T-helper 1 cell treated with Interleukin-12 subunit alpha and Interleukin-12 subunit beta and Interleukin-4 antibody, amounts not matched to agents 30 ng/mL and 1 ng/mL, for 36 hours (primary cell): ENCODE measurements at regions not wholly inside any gene's neighbourhood (a gene's known extent, or its start where the extent isn't known, plus 50 kb on each side); places are given as distances from the start of the nearest gene placed in this dataset.
"Not testable (repeated sequence)": the region's sequence is repeated elsewhere in the genome, so short reads cannot be mapped to it uniquely, and the experiment has no call there.

Experiments
- intact Hi-C: fragments of 100-400 bp; cut with micrococcal nuclease; formaldehyde crosslinking; loops from one replicate; pipeline ENCODE4 v1.15.1; 2024

- intact Hi-C loops, result loop anchor here (10.0 kb wide), 1 partner anchor 104 kb away; the partner anchor contains the start of gene C15orf39
These were observed 77.3 kb downstream of the PPCDC start for GRCh38 chr15:75100679-75101078.

DNA sequence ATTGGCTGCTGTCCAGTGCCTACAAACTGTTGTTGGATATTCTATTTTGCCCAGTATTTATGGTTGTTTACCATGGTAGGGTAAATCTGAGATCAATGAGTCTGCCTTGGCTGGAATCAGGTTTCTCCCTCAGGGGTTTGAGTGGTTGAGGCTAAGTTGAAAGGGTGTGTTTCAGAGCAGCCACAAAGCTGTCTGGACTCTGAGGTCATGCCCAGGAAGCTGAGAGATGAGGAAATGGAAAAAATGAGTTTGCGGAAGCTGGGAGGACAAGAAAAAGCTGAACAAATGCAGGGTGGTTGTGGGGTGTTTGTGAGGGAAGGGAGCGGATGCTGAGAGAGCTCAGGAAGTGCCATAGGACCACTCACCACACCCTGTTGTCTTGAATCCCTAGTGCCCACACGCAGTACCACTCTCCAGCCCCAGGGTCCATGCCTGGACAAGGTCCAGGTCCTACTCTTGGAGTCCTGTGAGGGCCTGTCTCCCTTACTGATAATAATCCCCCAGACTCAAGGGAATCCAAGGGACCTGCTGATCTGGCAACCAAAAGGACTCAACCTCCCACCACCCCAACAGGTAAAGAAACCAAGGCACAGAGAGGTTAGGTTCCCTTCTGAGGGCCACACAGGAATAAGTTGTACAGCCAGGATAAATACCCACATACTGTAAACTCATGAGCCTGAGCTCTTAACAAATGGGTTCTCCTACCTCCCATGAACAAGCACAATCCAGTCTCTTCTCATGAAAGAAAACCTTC lies 81.6 kb downstream of the PPCDC start:
- intact Hi-C loops, result loop anchor here (10.0 kb wide), 1 partner anchor 100 kb away; the partner anchor contains the start of gene C15orf39

- intact Hi-C loops, result loop anchor here (10.0 kb wide), 1 partner anchor 97 kb away; the partner anchor contains the start of gene C15orf39
These were observed 84.1 kb downstream of the PPCDC start for GRCh38 chr15:75107516-75107907.

GRCh38 chr15:75107908-75108838 lies 84.8 kb downstream of the PPCDC start:
- intact Hi-C loops, result loop anchor here (1.0 to 10.0 kb wide), 4 partner anchors 23 to 97 kb away; partner anchors contain the start of gene C15orf39

DNA sequence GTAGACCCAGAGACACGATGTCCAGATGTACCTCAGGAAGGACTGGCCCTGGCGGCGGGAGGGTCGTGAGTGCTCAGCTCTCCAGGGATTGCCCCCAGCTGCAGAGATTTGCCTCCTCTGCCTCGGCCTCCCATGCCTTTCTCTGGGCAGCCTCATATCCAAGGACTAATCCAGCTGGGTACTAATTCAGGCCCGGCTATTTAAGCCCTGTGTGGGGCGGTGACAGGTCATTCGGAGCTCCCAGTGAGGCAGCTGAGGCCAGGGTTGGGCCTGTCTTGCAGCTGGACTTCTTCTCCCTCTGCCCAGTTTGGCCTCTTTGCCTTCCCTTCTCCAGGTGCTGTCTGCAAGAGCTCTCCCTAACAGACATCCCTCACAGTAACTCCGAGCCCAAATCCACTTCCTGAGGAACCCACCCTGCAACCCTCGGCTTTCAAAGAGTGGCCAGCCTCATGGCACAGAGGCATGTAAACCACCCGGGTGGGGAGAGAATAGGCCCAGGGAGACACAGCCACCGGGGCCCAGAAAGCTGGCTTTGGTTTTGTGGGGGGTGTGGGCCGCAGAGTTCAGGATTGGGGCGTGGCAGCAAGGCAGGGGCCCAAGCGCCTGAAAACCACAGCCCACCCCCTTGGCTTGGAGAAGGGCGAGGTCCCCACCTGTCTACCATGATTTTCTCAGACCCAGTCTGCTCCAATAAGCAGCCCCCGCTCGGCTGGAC lies 85.8 kb downstream of the PPCDC start:
- intact Hi-C loops, result loop anchor here (10.0 kb wide), 1 partner anchor 96 kb away; the partner anchor contains the start of gene C15orf39

GRCh38 chr15:75109736-75110130 lies 86.3 kb downstream of the PPCDC start:
- intact Hi-C loops, result loop anchor here (10.0 kb wide), 1 partner anchor 95 kb away; the partner anchor contains the start of gene C15orf39

DNA sequence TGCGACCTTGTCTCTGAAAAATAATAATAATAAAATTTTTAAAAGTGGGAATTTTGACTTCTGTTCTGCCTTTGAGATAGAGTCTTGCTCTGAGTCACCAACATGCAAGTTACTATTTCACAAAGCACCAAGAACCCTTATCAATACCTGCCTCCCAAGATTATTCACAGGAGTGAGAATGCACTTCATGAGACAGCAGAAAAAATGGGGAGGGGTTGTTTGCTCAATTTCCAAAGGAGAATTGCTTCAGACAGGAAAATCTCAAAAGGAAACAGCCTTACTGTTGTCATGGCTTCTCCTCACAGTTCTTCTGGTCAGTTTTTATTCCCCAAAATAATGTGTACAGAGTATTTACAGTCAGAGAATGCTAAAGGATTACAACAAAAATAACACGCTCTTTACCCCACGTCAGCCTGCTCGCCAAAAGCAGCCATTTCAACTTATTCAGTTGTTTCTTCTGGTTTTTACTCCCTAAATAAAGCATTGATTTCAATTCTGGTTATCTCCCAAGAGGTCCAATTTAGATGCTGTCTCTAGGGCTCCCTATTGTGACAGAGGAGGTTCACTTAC lies 89.0 kb downstream of the PPCDC start:
- intact Hi-C loops, result no loop called here

- intact Hi-C loops, result no loop called here
These were observed 88.7 kb upstream of the C15orf39 start for GRCh38 chr15:75112848-75113492.

DNA sequence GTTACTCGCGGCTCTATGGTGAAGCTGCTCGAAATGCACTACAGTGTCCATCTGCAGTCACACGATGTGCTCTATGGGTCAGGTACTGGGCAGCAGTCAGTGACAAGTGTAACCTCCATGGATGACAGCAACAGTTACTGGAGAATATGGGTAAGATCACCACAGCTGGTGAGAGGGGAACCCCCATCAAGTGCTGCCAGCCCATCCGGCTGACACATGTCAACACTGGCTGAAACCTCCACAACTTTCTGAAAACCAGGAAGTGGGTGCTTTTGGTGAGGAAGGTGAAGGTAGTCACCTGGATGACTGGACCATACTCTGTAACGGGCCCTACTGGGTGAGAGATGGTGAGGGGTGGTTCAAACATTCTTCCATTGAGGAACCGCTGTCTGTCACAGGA lies 87.4 kb upstream of the C15orf39 start:
- intact Hi-C loops, result no loop called here

- intact Hi-C loops, result no loop called here
These were observed 86.9 kb upstream of the C15orf39 start for GRCh38 chr15:75114796-75115195.

DNA sequence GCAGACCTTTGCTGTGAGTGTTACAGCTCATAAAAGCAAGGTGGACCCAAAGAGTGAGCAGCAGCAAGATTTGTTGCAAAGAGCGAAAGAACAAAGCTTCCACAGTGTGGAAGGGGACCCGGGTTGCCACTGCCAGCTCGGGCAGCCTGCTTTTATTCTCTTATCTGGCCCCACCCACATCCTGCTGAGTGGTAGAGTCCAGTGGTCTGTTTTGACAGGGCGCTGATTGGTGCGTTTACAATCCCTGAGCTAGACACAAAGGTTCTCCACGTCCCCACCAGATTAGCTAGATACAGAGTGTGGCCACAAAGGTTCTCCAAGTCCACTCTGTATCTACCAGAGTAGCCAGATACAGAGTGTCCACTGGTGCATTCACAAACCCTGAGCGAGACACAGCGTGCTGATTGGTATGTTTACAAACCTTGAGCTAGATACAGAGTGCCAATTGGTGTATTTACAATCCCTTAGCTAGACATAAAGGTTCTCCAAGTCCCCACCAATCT lies 86.2 kb upstream of the C15orf39 start:
- intact Hi-C loops, result not testable (repeated sequence)

- intact Hi-C loops, result not testable (repeated sequence)
These were observed 85.5 kb upstream of the C15orf39 start for GRCh38 chr15:75116143-75116542.

DNA sequence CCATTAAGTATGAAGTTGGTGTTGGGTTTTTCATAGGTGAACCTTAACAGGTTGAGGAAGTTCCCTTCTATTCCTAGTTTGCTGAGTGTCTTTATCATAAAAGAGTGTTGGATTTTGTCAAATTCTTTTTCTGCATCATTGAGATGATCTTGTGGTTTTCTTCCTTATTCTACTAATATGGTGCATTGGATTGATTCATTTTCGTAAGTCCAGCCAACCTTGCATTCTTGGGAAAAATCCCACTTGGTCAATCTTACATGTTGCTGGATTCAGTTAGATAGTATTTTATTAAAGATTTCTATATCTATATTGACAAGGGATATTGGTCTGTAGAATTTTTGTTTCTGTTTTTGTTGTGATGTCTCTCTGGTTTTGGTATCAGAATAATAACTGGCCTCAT lies 83.7 kb upstream of the C15orf39 start:
- intact Hi-C loops, result no loop called here

DNA sequence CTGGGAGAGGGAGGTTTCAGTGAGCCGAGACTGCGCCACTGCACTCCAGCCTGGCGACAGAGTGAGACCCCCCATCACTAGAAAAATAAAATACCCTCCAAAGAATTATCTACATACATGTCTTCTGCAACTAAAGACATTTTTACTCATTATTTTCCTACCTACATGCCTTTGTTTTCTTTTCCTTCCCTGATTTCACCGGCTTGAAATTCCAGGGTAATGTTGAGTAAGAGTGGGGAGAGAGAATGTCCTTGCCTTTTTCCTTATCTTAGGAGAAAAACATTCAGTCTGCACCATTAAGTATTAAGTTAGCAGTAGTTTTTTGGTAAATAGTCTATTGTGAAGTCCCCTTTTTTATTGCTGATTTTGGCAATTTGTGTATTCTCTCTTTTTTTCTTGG lies 82.4 kb upstream of the C15orf39 start:
- intact Hi-C loops, result not testable (repeated sequence)

GRCh38 chr15:75121491-75121890 lies 80.2 kb upstream of the C15orf39 start:
- intact Hi-C loops, result no loop called here

GRCh38 chr15:75123395-75123794 lies 78.3 kb upstream of the C15orf39 start:
- intact Hi-C loops, result no loop called here

GRCh38 chr15:75124278-75124677 lies 77.4 kb upstream of the C15orf39 start:
- intact Hi-C loops, result not testable (repeated sequence)

- intact Hi-C loops, result no loop called here
These were observed 75.7 kb upstream of the C15orf39 start for GRCh38 chr15:75125935-75126334.

GRCh38 chr15:75126864-75127580 lies 74.7 kb upstream of the C15orf39 start:
- intact Hi-C loops, result no loop called here
